Pancreas (tissue), 10 donors: ENCODE measurements at regions not wholly inside any gene's neighbourhood (a gene's known extent, or its start where the extent isn't known, plus 50 kb on each side); places are given as distances from the start of the nearest gene placed in this dataset.

Experiments
- ATAC-seq, 4 donors: fragments of 200-7000 bp; cut with Tn5 transposase; one replicate each; pipeline versions ENCODE4 v1.8.0 to v1.9.1; 2020; ENCODE audit warnings: mild to moderate bottlenecking in 4 of 4, moderate library complexity in 4 of 4
- DNase-seq, 6 donors: peaks; one replicate each; pipeline ENCODE4 v3.0.0-alpha.2; 2020
- FAIRE-seq: peaks from 2 replicates; lab custom pipeline; 2012; peaks lifted over from hg19 to GRCh38; lab: Jason Lieb, UNC
- H3K27ac ChIP-seq, 4 donors: fragments of 200-600 bp; sonication (generic); 1 replicate in 3 of 4; 2 replicates in 1 of 4; pipeline versions ENCODE4 v1.5.0 to v1.8.0; 2020
- H3K27me3 ChIP-seq, 4 donors: fragments of 200-600 bp; one replicate each; pipeline ENCODE4 v1.8.0; 2021
- H3K36me3 ChIP-seq, 3 donors: fragments of 200-600 bp; sonication (generic) in 1 of 3; one replicate each; pipeline versions ENCODE4 v1.5.0 to v1.8.0; 2020 to 2021
- H3K4me1 ChIP-seq, 3 donors: fragments of 200-600 bp; one replicate each; pipeline ENCODE4 v1.8.0; 2021
- H3K4me3 ChIP-seq, 4 donors: fragments of 200-600 bp; sonication (generic) in 2 of 4; one replicate each; pipeline versions ENCODE4 v1.5.0 to v1.8.0; 2020 to 2021
- H3K9me3 ChIP-seq, 4 donors: fragments of 200-600 bp; one replicate each; pipeline ENCODE4 v1.8.0; 2021
- WGBS, 2 donors: extraction: QIAGEN DNeasy Blood & Tissue Kit; methylation state at CpG; one replicate each; pipeline ENCODE4 v1.1.7; 2013; 5-methylcytosine and 5-hydroxymethylcytosine counted together
- intact Hi-C, 3 donors: fragments of 100-400 bp; cut with DNase I; formaldehyde crosslinking; loops; one replicate each; pipeline versions ENCODE4 v1.11.1 to v1.14.2; 2022
- TF ChIP-seq, protein P1 (sequence below), 4 donors: fragments of 200-600 bp; sonication (generic) in 3 of 4; IDR thresholded peaks; one replicate each; pipeline versions ENCODE4 v1.5.0 to v1.8.0; 2021; ENCODE audit warnings: antibody characterized with exemption in 4 of 4
- donor health status: healthy with polysubstance abuse.
- donor health status: DM: no; HTN: no; CAD: no; lungs with moderate emphysema.
- donor health status: DM: no; HTN: no; CAD: no.
- donor health status: control.
- donor health status: control.
- donor health status: Bipolar disorder and iron deficiency.
- donor health status: DM: yes; HTN: yes; CAD: no.
- donor health status: DM: no; HTN: no; CAD: no.
- donor health status: DM: no; HTN: no; CAD: no.
- donor health status: DM: yes; HTN: yes; CAD: no.

- Histone ChIP-seq H3K36me3 (no peaks in the 10 kb centered on the region), H3K4me1 (no peaks in the 10 kb centered on the region), H3K9me3 (no peaks in the 10 kb centered on the region), H3K27ac (no peak overlapping the region), H3K4me3 (no peak overlapping the region), H3K27me3 (no peaks in the 10 kb centered on the region)
- WGBS, 2 donors, result 79 to 80% methylated on average over 8 of the region's 8 CpGs
- TF ChIP-seq, protein P1, sequence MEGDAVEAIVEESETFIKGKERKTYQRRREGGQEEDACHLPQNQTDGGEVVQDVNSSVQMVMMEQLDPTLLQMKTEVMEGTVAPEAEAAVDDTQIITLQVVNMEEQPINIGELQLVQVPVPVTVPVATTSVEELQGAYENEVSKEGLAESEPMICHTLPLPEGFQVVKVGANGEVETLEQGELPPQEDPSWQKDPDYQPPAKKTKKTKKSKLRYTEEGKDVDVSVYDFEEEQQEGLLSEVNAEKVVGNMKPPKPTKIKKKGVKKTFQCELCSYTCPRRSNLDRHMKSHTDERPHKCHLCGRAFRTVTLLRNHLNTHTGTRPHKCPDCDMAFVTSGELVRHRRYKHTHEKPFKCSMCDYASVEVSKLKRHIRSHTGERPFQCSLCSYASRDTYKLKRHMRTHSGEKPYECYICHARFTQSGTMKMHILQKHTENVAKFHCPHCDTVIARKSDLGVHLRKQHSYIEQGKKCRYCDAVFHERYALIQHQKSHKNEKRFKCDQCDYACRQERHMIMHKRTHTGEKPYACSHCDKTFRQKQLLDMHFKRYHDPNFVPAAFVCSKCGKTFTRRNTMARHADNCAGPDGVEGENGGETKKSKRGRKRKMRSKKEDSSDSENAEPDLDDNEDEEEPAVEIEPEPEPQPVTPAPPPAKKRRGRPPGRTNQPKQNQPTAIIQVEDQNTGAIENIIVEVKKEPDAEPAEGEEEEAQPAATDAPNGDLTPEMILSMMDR (IDR thresholded peaks at IDR 0.05), result no peak
- DNase-seq (no peak), ATAC-seq (no peak), FAIRE-seq (no peak)
- intact Hi-C loops, result no loop called here
Observed at GRCh38 chr2:173766537-173767289, 198.5 kb downstream of the SP3 start.

DNA sequence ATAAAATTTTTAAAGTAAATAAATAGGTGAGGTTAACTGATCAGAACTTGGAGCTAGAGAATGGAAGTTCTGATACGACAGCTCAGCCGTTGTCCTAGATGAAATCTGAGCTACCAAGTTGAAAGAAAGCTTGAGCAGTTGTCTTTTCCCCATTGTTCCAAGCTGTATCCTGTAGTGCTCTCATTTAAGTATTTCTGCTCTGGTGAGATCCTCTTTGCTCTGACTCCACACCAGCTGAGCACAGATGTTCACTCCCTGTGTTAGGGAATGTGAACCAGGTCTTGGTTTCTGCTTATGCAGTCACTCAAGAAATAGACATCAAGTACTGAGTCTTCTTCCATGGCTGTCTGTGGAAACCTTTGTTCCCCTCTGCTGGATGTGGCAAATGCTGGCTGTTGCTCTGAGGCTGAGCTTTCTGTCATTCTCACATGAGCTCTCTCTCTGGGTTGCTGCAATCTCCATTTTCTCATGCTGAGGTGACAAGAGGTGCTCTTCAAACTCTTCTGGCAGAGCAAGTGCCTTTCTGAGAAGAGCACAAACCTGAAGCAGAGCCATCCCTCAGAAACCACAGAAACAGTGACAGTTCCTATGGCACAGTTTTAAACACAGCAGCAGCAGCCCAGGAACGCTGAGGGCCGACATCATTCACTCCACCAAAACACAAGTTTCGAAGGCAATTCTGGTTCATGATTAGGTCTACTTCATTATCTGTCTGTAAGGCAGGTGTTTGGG lies 194.1 kb downstream of the SP3 start:
- Histone ChIP-seq H3K27ac (no peak overlapping the region), H3K27me3 (no peaks in the 10 kb centered on the region), H3K9me3 (no peaks in the 10 kb centered on the region), H3K4me1 (no peaks in the 10 kb centered on the region), H3K36me3 (no peaks in the 10 kb centered on the region), H3K4me3 (no peak overlapping the region)
- ATAC-seq (no peak), DNase-seq (no peak), FAIRE-seq (no peak)
- 82 to 87% methylated on average over 5 of the region's 5 CpGs for WGBS, 2 donors
- TF ChIP-seq, protein P1 (IDR thresholded peaks at IDR 0.05), result no peak
- intact Hi-C loops, result no loop called here

GRCh38 chr2:173772205-173772604 lies 193.0 kb downstream of the SP3 start:
- DNase-seq (no peak), FAIRE-seq (no peak), ATAC-seq (no peak)
- TF ChIP-seq, protein P1 (IDR thresholded peaks at IDR 0.05), result no peak
- intact Hi-C loops, result no loop called here
- Histone ChIP-seq H3K4me3 (no peak overlapping the region), H3K27ac (no peak overlapping the region), H3K4me1 (no peaks in the 10 kb centered on the region), H3K36me3 (no peaks in the 10 kb centered on the region), H3K27me3 (no peaks in the 10 kb centered on the region), H3K9me3 (no peaks in the 10 kb centered on the region)
- 74 to 85% methylated on average over 3 of the region's 3 CpGs for WGBS, 2 donors

GRCh38 chr2:173773076-173773475 lies 192.1 kb downstream of the SP3 start:
- 82 to 92% methylated on average over 4 of the region's 4 CpGs for WGBS, 2 donors
- H3K27me3 ChIP-seq, result no peaks in the 10 kb centered on the region
- intact Hi-C loops, result no loop called here
- no peaks in the 10 kb centered on the region for H3K36me3 ChIP-seq
- no peaks in the 10 kb centered on the region for H3K4me1 ChIP-seq
- no peak for ATAC-seq
- H3K9me3 ChIP-seq, result no peaks in the 10 kb centered on the region
- no peak for FAIRE-seq
- H3K27ac ChIP-seq, result no peak overlapping the region
- no peak for DNase-seq
- TF ChIP-seq, protein P1 (IDR thresholded peaks at IDR 0.05), result no peak
- no peak overlapping the region for H3K4me3 ChIP-seq

GRCh38 chr2:173775440-173775839 lies 189.7 kb downstream of the SP3 start:
- FAIRE-seq, result no peak
- 80 to 82% methylated on average over 2 of the region's 2 CpGs for WGBS, 2 donors
- H3K27me3 ChIP-seq, result no peaks in the 10 kb centered on the region
- no peak overlapping the region for H3K4me3 ChIP-seq
- no peaks in the 10 kb centered on the region for H3K4me1 ChIP-seq
- TF ChIP-seq, protein P1 (IDR thresholded peaks at IDR 0.05), result no peak
- no peaks in the 10 kb centered on the region for H3K9me3 ChIP-seq
- H3K36me3 ChIP-seq, result no peaks in the 10 kb centered on the region
- intact Hi-C loops, result no loop called here
- no peak overlapping the region for H3K27ac ChIP-seq
- DNase-seq, result no peak
- ATAC-seq, result no peak
